Panc1 (cell line): ENCODE measurements at regions not wholly inside any gene's neighbourhood (a gene's known extent, or its start where the extent isn't known, plus 50 kb on each side); places are given as distances from the start of the nearest gene placed in this dataset.

Experiments
- CTCF ChIP-seq: fragments of 450-650 bp; IDR thresholded peaks from 2 replicates; pipeline ENCODE4 v1.5.1; 2017; ENCODE audit warnings: mild to moderate bottlenecking
- TF ChIP-seq, protein P1 (sequence below), 2 experiments: IDR thresholded peaks; 2 replicates each; pipeline ENCODE4 v1.6.1; 2011 to 2012; ENCODE audit warnings: low read depth in 2 of 2, control low read depth in 1 of 2, low read length in 1 of 2, mild to moderate bottlenecking in 1 of 2, moderate library complexity in 1 of 2; ENCODE audit not compliant: insufficient read depth in 1 of 2

GRCh38 chr1:217106231-217106901 is 383.1 kb upstream of the ESRRG start:
- TF ChIP-seq CTCF, result no peak
- TF ChIP-seq, protein P1, sequence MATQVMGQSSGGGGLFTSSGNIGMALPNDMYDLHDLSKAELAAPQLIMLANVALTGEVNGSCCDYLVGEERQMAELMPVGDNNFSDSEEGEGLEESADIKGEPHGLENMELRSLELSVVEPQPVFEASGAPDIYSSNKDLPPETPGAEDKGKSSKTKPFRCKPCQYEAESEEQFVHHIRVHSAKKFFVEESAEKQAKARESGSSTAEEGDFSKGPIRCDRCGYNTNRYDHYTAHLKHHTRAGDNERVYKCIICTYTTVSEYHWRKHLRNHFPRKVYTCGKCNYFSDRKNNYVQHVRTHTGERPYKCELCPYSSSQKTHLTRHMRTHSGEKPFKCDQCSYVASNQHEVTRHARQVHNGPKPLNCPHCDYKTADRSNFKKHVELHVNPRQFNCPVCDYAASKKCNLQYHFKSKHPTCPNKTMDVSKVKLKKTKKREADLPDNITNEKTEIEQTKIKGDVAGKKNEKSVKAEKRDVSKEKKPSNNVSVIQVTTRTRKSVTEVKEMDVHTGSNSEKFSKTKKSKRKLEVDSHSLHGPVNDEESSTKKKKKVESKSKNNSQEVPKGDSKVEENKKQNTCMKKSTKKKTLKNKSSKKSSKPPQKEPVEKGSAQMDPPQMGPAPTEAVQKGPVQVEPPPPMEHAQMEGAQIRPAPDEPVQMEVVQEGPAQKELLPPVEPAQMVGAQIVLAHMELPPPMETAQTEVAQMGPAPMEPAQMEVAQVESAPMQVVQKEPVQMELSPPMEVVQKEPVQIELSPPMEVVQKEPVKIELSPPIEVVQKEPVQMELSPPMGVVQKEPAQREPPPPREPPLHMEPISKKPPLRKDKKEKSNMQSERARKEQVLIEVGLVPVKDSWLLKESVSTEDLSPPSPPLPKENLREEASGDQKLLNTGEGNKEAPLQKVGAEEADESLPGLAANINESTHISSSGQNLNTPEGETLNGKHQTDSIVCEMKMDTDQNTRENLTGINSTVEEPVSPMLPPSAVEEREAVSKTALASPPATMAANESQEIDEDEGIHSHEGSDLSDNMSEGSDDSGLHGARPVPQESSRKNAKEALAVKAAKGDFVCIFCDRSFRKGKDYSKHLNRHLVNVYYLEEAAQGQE (IDR thresholded peaks at IDR 0.05; ENCODE audit: insufficient read depth in 1 of 2, low read depth in 2 of 2, low read length in 1 of 2), result no peak
